A673 (cell line): ENCODE measurements at regions not wholly inside any gene's neighbourhood (a gene's known extent, or its start where the extent isn't known, plus 50 kb on each side); places are given as distances from the start of the nearest gene placed in this dataset.

Source experiments
- CTCF ChIP-seq: fragments of 300-800, 200-600 bp; sonication (generic); conservative IDR thresholded peaks from 2 replicates; pipeline ENCODE4 v1.5.1; 2017; ENCODE audit warnings: low read depth, mild to moderate bottlenecking, antibody characterized with exemption, low read length, moderate library complexity, mixed read lengths
- EZH2 ChIP-seq: fragments of 200-600 bp; sonication (generic); IDR thresholded peaks from 2 replicates; pipeline ENCODE4 v1.6.1; 2017; ENCODE audit warnings: borderline replicate concordance, low read depth, mild to moderate bottlenecking, mixed read lengths, antibody characterized with exemption, low read length; ENCODE audit not compliant: poor library complexity, severe bottlenecking

GRCh38 chr1:244297087-244297486, 154.6 kb downstream of the ADSS2 start:
- TF ChIP-seq CTCF = no peak
- no peak for TF ChIP-seq EZH2
